HepG2 (cell line): ENCODE measurements at regions not wholly inside any gene's neighbourhood (a gene's known extent, or its start where the extent isn't known, plus 50 kb on each side); places are given as distances from the start of the nearest gene placed in this dataset.
A peak's percentile ranks its signal among the peaks of the same experiment; 100 is the strongest.

Experiments used
- ATAC-seq: fragments of 200-7000 bp; cut with Tn5 transposase; 3 replicates; pipeline ENCODE4 v1.9.1; 2020; ENCODE audit warnings: mild to moderate bottlenecking, moderate library complexity
- BruUV-seq: library from RNA; stranded (reverse); fragments of 400-500 nt; replicated peaks from 2 replicates; lab custom pipeline; 2021; lab: Mats Ljungman, UMichigan
- CTCF ChIA-PET: fragments of 300-600 bp; formaldehyde crosslinking; extraction: SDS; loops from one replicate; lab custom pipeline; 2021; ENCODE audit warnings: low total read pairs, inconsistent platforms, low intra/inter-chr PET ratio; lab: Yijun Ruan, JAX
- POLR2A ChIA-PET: fragments of 350-600 bp; sonication (Branson Sonifier 250); formaldehyde crosslinking; loops from one replicate; lab custom pipeline; 2020; ENCODE audit warnings: antibody characterized with exemption, inconsistent platforms; lab: Yijun Ruan, JAX
- DNase-seq: peaks from one replicate; pipeline ENCODE4 v3.0.0-alpha.2; 2015; ENCODE audit warnings: low spot score
- FAIRE-seq: peaks from 3 replicates; lab custom pipeline; 2011; peaks lifted over from hg19 to GRCh38; lab: Jason Lieb, UNC
- H2AFZ ChIP-seq: one replicate; pipeline ENCODE4 v1.6.1; 2011; ENCODE audit warnings: low read length, inconsistent platforms
- H3K27ac ChIP-seq: fragments of 300-600 bp; 3 replicates; pipeline ENCODE4 v1.8.0; 2011; ENCODE audit warnings: mixed run types, mild to moderate bottlenecking, mixed read lengths, low read length, inconsistent platforms; ENCODE audit not compliant: insufficient read depth; ENCODE audit errors: extremely low read length
- H3K27me3 ChIP-seq, 2 experiments: fragments of 200-600 bp in 1 of 2; 2 replicates in 1 of 2; 3 replicates in 1 of 2; pipeline versions ENCODE4 v1.6.0 to v1.8.0; 2011; ENCODE audit warnings: low read length in 2 of 2, mild to moderate bottlenecking in 2 of 2, moderate library complexity in 2 of 2, inconsistent platforms in 1 of 2; ENCODE audit not compliant: insufficient read depth in 2 of 2, control insufficient read depth in 1 of 2
- H3K36me3 ChIP-seq, 2 experiments: fragments of 200-600 bp in 1 of 2; replicated peaks in 1 of 2; 2 replicates in 1 of 2; 3 replicates in 1 of 2; pipeline versions ENCODE4 v1.5.1 to v1.8.0; 2011; ENCODE audit warnings: low read length in 2 of 2, inconsistent platforms in 1 of 2; ENCODE audit not compliant: insufficient read depth in 2 of 2, control insufficient read depth in 1 of 2
- H3K4me1 ChIP-seq: 2 replicates; pipeline ENCODE4 v1.5.1; 2012; ENCODE audit warnings: low read length, inconsistent platforms; ENCODE audit not compliant: insufficient read depth
- H3K4me2 ChIP-seq: 2 replicates; pipeline ENCODE4 v1.6.0; 2011; ENCODE audit warnings: low read depth, low read length, inconsistent platforms
- H3K4me3 ChIP-seq, 3 experiments: fragments of 200-600 bp in 1 of 3; sonication (generic), shearing (Covaris generic) in 1 of 3; replicated peaks in 1 of 3; 2 replicates each; pipeline ENCODE4 v1.5.1; 2011 to 2016; ENCODE audit warnings: low read length in 3 of 3, inconsistent platforms in 2 of 3, low read depth in 2 of 3, mild to moderate bottlenecking in 2 of 3, control low read depth in 1 of 3, mixed read lengths in 1 of 3; ENCODE audit not compliant: insufficient read depth in 1 of 3
- H3K79me2 ChIP-seq: one replicate; pipeline ENCODE4 v1.6.1; 2011; ENCODE audit warnings: low read length, inconsistent platforms; ENCODE audit not compliant: insufficient read depth
- H3K9ac ChIP-seq: 2 replicates; pipeline ENCODE4 v1.6.0; 2011; ENCODE audit warnings: mild to moderate bottlenecking, low read depth, low read length, inconsistent platforms; ENCODE audit not compliant: insufficient read depth
- H3K9me3 ChIP-seq: 2 replicates; pipeline ENCODE4 v1.5.1; 2012; ENCODE audit warnings: mild to moderate bottlenecking, low read length
- H4K20me1 ChIP-seq: 2 replicates; pipeline ENCODE4 v1.6.0; 2011; ENCODE audit warnings: inconsistent platforms, mild to moderate bottlenecking, low read length, moderate library complexity; ENCODE audit not compliant: insufficient read depth
- FOSL2 ChIP-seq: sonication (generic); formaldehyde crosslinking; IDR thresholded peaks from 2 replicates; pipeline ENCODE4 v1.4.0; 2020; ENCODE audit warnings: missing genetic modification reagents
- FOXA3 ChIP-seq: IDR thresholded peaks from 2 replicates; pipeline ENCODE4 v1.6.1; 2016; ENCODE audit warnings: missing genetic modification reagents, missing compliant biosample characterization
- MTF1 ChIP-seq: sonication (generic); formaldehyde crosslinking; IDR thresholded peaks from 2 replicates; pipeline ENCODE4 v1.5.0; 2020; ENCODE audit warnings: missing genetic modification reagents
- NFYB ChIP-seq: sonication (generic); formaldehyde crosslinking; IDR thresholded peaks from 2 replicates; pipeline ENCODE4 v1.4.0; 2020; ENCODE audit warnings: missing genetic modification reagents
- NFYC ChIP-seq: IDR thresholded peaks from 2 replicates; pipeline ENCODE4 v1.6.1; 2016; ENCODE audit warnings: missing genetic modification reagents, missing compliant biosample characterization
- THAP11 ChIP-seq: IDR thresholded peaks from 2 replicates; pipeline ENCODE4 v1.6.1; 2016; ENCODE audit warnings: missing biosample characterization, missing genetic modification reagents
- ZNF317 ChIP-seq: sonication (generic); formaldehyde crosslinking; IDR thresholded peaks from 2 replicates; pipeline ENCODE4 v1.5.0; 2020; ENCODE audit warnings: mild to moderate bottlenecking, missing genetic modification reagents
- ZNF441 ChIP-seq: sonication (generic); formaldehyde crosslinking; IDR thresholded peaks from 2 replicates; pipeline ENCODE4 v1.7.0; 2021; ENCODE audit warnings: missing genetic modification reagents, borderline replicate concordance
- ZNF468 ChIP-seq: sonication (generic); formaldehyde crosslinking; IDR thresholded peaks from 2 replicates; pipeline ENCODE4 v1.8.0; 2022; ENCODE audit warnings: mild to moderate bottlenecking, moderate library complexity, missing genetic modification reagents
- WGBS: methylation state at CpG from one replicate; pipeline ENCODE4 v1.1.6; 2017; ENCODE audit warnings: low lambda C conversion rate; 5-methylcytosine and 5-hydroxymethylcytosine counted together
- in situ Hi-C: cut with HindIII; loops from 2 replicates; pipeline ENCODE4 v1.10.0; 2017; ENCODE audit warnings: low pct_unique_long_range_greater_than_20kb; ENCODE audit not compliant: extremely low pct_ligation_motif_present
- intact Hi-C: fragments of 100-400 bp; cut with micrococcal nuclease; formaldehyde crosslinking; loops from one replicate; pipeline ENCODE4 v1.10.0; 2022; ENCODE audit not compliant: unreplicated experiment

GRCh38 chrX:20382082-20382481 lies 115.4 kb upstream of the RPS6KA3 start (continued):
- TF ChIP-seq MTF1 (CRISPR knock-in tag) = no peak
- TF ChIP-seq ZNF441 (CRISPR knock-in tag) = no peak
- no peak for TF ChIP-seq THAP11 (CRISPR knock-in tag)

GRCh38 chrX:20378233-20378920 lies 111.7 kb upstream of the RPS6KA3 start:
- WGBS = 21% methylated on average over 3 of the region's 3 CpGs
- H3K9ac ChIP-seq = no peak overlapping the region
- in situ Hi-C loops = no loop called here
- BruUV-seq = no TSS peak
- no peak for DNase-seq
- H4K20me1 ChIP-seq = no peaks in the 10 kb centered on the region
- no peak overlapping the region for H2AFZ ChIP-seq
- H3K27me3 ChIP-seq = no peaks in the 10 kb centered on the region
- no peak overlapping the region for H3K27ac ChIP-seq
- POLR2A ChIA-PET = interaction anchor here (3.7 kb wide), 1 partner anchor 17 kb away, joined by 37 read pairs; no protein-coding TSS in a partner anchor
- CTCF ChIA-PET = no interaction called here
- no peak for ATAC-seq
- no peak for TF ChIP-seq ZNF468 (CRISPR knock-in tag)
- TF ChIP-seq NFYB (CRISPR knock-in tag) = 0 out of 2 replicates have a peak, but pooled peaks have one; percentile 24
- 0 out of 2 replicates have a peak, but pooled peaks have one; percentile 11 for TF ChIP-seq FOXA3 (CRISPR knock-in tag)
- peak; percentile 42 for TF ChIP-seq FOSL2 (CRISPR knock-in tag)
- peak; percentile 26; the same call in 1 of the 2 replicates for TF ChIP-seq NFYC
- no peak for TF ChIP-seq ZNF317
- no peak overlapping the region for H3K4me2 ChIP-seq
- no peaks in the 10 kb centered on the region for H3K79me2 ChIP-seq
- H3K36me3 ChIP-seq = no peaks in the 10 kb centered on the region
- intact Hi-C loops = loop anchor here (1.0 kb wide), 1 partner anchor 16 kb away; no protein-coding TSS in a partner anchor
- peak; percentile 30 for FAIRE-seq
- no peak overlapping the region for H3K4me3 ChIP-seq
- no peaks in the 10 kb centered on the region for H3K9me3 ChIP-seq
- H3K4me1 ChIP-seq = peaks cover 83% of the 10 kb centered on the region
